Liver (tissue), 7 donors: ENCODE measurements at regions not wholly inside any gene's neighbourhood (a gene's known extent, or its start where the extent isn't known, plus 50 kb on each side); places are given as distances from the start of the nearest gene placed in this dataset.

Source experiments
- DNase-seq: peaks from one replicate; pipeline ENCODE4 v3.0.0-alpha.2; 2017; ENCODE audit warnings: low spot score
- H3K27ac ChIP-seq, 2 donors: one replicate each; pipeline ENCODE4 v1.7.0; 2013; ENCODE audit warnings: inconsistent platforms in 2 of 2, low read length in 2 of 2, control low read depth in 1 of 2, low read depth in 1 of 2, mild to moderate bottlenecking in 1 of 2
- H3K27me3 ChIP-seq, 4 donors: one replicate each; pipeline versions ENCODE4 v1.6.1 to v1.7.0; 2013; ENCODE audit warnings: low read length in 3 of 4, inconsistent platforms in 1 of 4, mild to moderate bottlenecking in 1 of 4, moderate library complexity in 1 of 4; ENCODE audit not compliant: control insufficient read depth in 4 of 4, insufficient read depth in 4 of 4
- H3K36me3 ChIP-seq, 4 donors: one replicate each; pipeline versions ENCODE4 v1.6.1 to v1.7.0; 2013; ENCODE audit warnings: low read length in 3 of 4, mild to moderate bottlenecking in 3 of 4, low read depth in 1 of 4, moderate library complexity in 1 of 4; ENCODE audit not compliant: control insufficient read depth in 4 of 4, insufficient read depth in 3 of 4
- H3K4me1 ChIP-seq, 4 donors: one replicate each; pipeline versions ENCODE4 v1.6.1 to v1.7.0; 2013; ENCODE audit warnings: low read length in 3 of 4, mild to moderate bottlenecking in 3 of 4, moderate library complexity in 1 of 4; ENCODE audit not compliant: control insufficient read depth in 4 of 4, insufficient read depth in 4 of 4
- H3K4me3 ChIP-seq, 3 donors: one replicate each; pipeline versions ENCODE4 v1.6.1 to v1.7.0; 2013; ENCODE audit warnings: low read length in 3 of 3, control low read depth in 1 of 3, low read depth in 1 of 3, mild to moderate bottlenecking in 1 of 3
- H3K9ac ChIP-seq, 2 donors: one replicate each; pipeline ENCODE4 v1.7.0; 2013; ENCODE audit warnings: low read length in 2 of 2, mild to moderate bottlenecking in 2 of 2, moderate library complexity in 2 of 2, control low read depth in 1 of 2, low read depth in 1 of 2
- H3K9me3 ChIP-seq, 4 donors: one replicate each; pipeline versions ENCODE4 v1.6.1 to v1.7.0; 2013; ENCODE audit warnings: low read length in 3 of 4; ENCODE audit not compliant: control insufficient read depth in 4 of 4
- EGR1 ChIP-seq, 2 donors: IDR thresholded peaks; 2 replicates each; pipeline ENCODE4 v1.6.1; 2016 to 2018; ENCODE audit warnings: antibody characterized with exemption in 2 of 2, low read depth in 2 of 2
- FOXA1 ChIP-seq: IDR thresholded peaks from 2 replicates; pipeline ENCODE4 v1.6.1; 2016; ENCODE audit warnings: antibody characterized with exemption
- FOXA2 ChIP-seq: IDR thresholded peaks from 2 replicates; pipeline ENCODE4 v1.6.1; 2016; ENCODE audit warnings: antibody characterized with exemption
- GABPA ChIP-seq, 2 donors: IDR thresholded peaks in 1 of 2; conservative IDR thresholded peaks in 1 of 2; 2 replicates each; pipeline ENCODE4 v1.6.1; 2016; ENCODE audit warnings: antibody characterized with exemption in 2 of 2, mild to moderate bottlenecking in 1 of 2, moderate library complexity in 1 of 2
- HNF4A ChIP-seq, 2 donors: conservative IDR thresholded peaks; 2 replicates each; pipeline ENCODE4 v1.6.1; 2016; ENCODE audit warnings: antibody characterized with exemption in 2 of 2, mild to moderate bottlenecking in 2 of 2
- HNF4G ChIP-seq: IDR thresholded peaks from 2 replicates; pipeline ENCODE4 v1.6.1; 2016; ENCODE audit warnings: antibody characterized with exemption
- JUND ChIP-seq, 2 donors: IDR thresholded peaks; 2 replicates each; pipeline ENCODE4 v1.6.1; 2016; ENCODE audit warnings: antibody characterized with exemption in 2 of 2
- NR2F2 ChIP-seq: IDR thresholded peaks from 2 replicates; pipeline ENCODE4 v1.6.1; 2016; ENCODE audit warnings: antibody characterized with exemption
- RAD21 ChIP-seq, 2 donors: IDR thresholded peaks; 2 replicates each; pipeline ENCODE4 v1.6.1; 2016; ENCODE audit warnings: antibody characterized with exemption in 2 of 2, mild to moderate bottlenecking in 2 of 2
- RXRA ChIP-seq, 2 donors: IDR thresholded peaks; 2 replicates each; pipeline ENCODE4 v1.6.1; 2017 to 2018; ENCODE audit warnings: antibody characterized with exemption in 2 of 2, mild to moderate bottlenecking in 1 of 2
- SP1 ChIP-seq: IDR thresholded peaks from 2 replicates; pipeline ENCODE4 v1.6.1; 2018; ENCODE audit warnings: antibody characterized with exemption, mild to moderate bottlenecking
- TAF1 ChIP-seq: conservative IDR thresholded peaks from 2 replicates; pipeline ENCODE4 v1.6.1; 2016; ENCODE audit warnings: antibody characterized with exemption, mild to moderate bottlenecking
- YY1 ChIP-seq: IDR thresholded peaks from 2 replicates; pipeline ENCODE4 v1.6.1; 2016; ENCODE audit warnings: antibody characterized with exemption, mild to moderate bottlenecking
- WGBS: extraction: QIAGEN DNeasy Blood & Tissue Kit; methylation state at CpG from one replicate; pipeline ENCODE4 v1.1.7; 2013; 5-methylcytosine and 5-hydroxymethylcytosine counted together
- TF ChIP-seq, protein P1 (sequence below): IDR thresholded peaks from 2 replicates; pipeline ENCODE4 v1.6.1; 2016; ENCODE audit warnings: antibody characterized with exemption
- TF ChIP-seq, protein P2 (sequence below): IDR thresholded peaks from 2 replicates; pipeline ENCODE4 v1.6.1; 2016; ENCODE audit warnings: antibody characterized with exemption
- TF ChIP-seq, protein P3 (sequence below): IDR thresholded peaks from 2 replicates; pipeline ENCODE4 v1.6.1; 2016; ENCODE audit warnings: antibody characterized with exemption, mild to moderate bottlenecking
- TF ChIP-seq, protein P4 (sequence below): IDR thresholded peaks from 2 replicates; pipeline ENCODE4 v1.6.1; 2016; ENCODE audit warnings: antibody characterized with exemption
- donor health status: healthy.
- donor health status: healthy.
- donor health status: healthy.
- donor health status: healthy.

DNA sequence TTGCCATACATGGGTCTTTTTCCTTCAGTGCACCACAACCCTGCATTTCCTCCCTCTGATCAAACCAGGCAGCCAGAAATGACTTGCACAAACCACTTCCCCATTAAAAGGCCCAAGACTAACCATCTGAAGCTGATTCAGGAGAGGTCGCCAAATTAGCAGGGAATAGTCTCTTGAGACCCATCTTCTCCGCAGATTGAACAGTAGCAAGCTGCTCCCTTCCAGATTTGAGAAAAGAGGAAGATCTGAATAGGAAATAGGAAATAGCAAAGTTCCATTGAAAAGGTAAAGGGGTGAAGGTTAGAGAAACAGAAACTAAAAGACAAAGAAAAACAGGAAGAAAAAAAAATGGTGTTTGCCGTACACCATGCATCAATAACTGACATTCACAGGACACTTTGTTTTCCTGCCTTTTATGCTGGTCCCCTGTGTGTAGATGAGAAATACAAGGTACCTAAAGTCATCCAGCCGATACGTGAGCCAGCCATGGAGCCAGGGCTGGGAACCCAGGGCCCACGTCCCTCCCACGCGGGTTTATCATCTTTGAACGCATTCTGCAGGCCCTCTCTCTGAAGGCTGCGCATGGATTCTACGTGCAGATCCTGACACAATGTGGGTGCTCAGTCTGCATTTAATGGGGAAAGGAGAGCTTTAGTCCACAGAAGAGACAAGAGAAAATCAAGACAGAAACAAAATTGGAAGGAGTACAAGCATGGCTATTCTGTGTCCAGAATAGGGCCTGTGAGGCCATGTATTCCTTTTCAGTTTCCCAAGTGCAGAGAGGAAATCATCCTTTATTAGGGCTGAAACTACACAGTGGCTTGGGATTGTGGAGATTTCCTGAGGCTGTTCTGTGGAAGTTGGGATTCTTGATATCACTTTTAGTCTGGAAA is 268.4 kb upstream of the NPVF start:
- no peak for DNase-seq
- Histone ChIP-seq H3K9ac (no peak overlapping the region), H3K36me3 (no peaks in the 10 kb centered on the region), H3K27me3 (no peaks in the 10 kb centered on the region), H3K9me3 (no peaks in the 10 kb centered on the region), H3K4me3 (no peak overlapping the region), H3K4me1 (peaks cover 0 to 3% (median 0%) of the 10 kb centered on the region in 4 donors), H3K27ac (no peak overlapping the region)
- WGBS = 83% methylated on average over 11 of the region's 11 CpGs
- TF ChIP-seq FOXA2 (no peak), HNF4A (conservative IDR thresholded peaks at IDR 0.05) (no peak), FOXA1 (no peak), TAF1 (no peak), GABPA (IDR thresholded peaks at IDR 0.05 in 1 of 2, conservative IDR thresholded peaks at IDR 0.05 in 1 of 2) (no peak), RXRA (IDR thresholded peaks at IDR 0.05) (no peak), EGR1 (IDR thresholded peaks at IDR 0.05; ENCODE audit: low read depth in 2 of 2) (no peak), JUND (IDR thresholded peaks at IDR 0.05) (no peak), RAD21 (IDR thresholded peaks at IDR 0.05) (no peak), NR2F2 (no peak), SP1 (no peak), HNF4G (no peak), YY1 (no peak)
- TF ChIP-seq, protein P1, sequence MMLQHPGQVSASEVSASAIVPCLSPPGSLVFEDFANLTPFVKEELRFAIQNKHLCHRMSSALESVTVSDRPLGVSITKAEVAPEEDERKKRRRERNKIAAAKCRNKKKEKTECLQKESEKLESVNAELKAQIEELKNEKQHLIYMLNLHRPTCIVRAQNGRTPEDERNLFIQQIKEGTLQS = no peak
- TF ChIP-seq, protein P2, sequence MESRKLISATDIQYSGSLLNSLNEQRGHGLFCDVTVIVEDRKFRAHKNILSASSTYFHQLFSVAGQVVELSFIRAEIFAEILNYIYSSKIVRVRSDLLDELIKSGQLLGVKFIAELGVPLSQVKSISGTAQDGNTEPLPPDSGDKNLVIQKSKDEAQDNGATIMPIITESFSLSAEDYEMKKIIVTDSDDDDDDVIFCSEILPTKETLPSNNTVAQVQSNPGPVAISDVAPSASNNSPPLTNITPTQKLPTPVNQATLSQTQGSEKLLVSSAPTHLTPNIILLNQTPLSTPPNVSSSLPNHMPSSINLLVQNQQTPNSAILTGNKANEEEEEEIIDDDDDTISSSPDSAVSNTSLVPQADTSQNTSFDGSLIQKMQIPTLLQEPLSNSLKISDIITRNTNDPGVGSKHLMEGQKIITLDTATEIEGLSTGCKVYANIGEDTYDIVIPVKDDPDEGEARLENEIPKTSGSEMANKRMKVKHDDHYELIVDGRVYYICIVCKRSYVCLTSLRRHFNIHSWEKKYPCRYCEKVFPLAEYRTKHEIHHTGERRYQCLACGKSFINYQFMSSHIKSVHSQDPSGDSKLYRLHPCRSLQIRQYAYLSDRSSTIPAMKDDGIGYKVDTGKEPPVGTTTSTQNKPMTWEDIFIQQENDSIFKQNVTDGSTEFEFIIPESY = no peak
- TF ChIP-seq, protein P3, sequence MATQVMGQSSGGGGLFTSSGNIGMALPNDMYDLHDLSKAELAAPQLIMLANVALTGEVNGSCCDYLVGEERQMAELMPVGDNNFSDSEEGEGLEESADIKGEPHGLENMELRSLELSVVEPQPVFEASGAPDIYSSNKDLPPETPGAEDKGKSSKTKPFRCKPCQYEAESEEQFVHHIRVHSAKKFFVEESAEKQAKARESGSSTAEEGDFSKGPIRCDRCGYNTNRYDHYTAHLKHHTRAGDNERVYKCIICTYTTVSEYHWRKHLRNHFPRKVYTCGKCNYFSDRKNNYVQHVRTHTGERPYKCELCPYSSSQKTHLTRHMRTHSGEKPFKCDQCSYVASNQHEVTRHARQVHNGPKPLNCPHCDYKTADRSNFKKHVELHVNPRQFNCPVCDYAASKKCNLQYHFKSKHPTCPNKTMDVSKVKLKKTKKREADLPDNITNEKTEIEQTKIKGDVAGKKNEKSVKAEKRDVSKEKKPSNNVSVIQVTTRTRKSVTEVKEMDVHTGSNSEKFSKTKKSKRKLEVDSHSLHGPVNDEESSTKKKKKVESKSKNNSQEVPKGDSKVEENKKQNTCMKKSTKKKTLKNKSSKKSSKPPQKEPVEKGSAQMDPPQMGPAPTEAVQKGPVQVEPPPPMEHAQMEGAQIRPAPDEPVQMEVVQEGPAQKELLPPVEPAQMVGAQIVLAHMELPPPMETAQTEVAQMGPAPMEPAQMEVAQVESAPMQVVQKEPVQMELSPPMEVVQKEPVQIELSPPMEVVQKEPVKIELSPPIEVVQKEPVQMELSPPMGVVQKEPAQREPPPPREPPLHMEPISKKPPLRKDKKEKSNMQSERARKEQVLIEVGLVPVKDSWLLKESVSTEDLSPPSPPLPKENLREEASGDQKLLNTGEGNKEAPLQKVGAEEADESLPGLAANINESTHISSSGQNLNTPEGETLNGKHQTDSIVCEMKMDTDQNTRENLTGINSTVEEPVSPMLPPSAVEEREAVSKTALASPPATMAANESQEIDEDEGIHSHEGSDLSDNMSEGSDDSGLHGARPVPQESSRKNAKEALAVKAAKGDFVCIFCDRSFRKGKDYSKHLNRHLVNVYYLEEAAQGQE = no peak
- TF ChIP-seq, protein P4, sequence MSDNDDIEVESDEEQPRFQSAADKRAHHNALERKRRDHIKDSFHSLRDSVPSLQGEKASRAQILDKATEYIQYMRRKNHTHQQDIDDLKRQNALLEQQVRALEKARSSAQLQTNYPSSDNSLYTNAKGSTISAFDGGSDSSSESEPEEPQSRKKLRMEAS = no peak

DNA sequence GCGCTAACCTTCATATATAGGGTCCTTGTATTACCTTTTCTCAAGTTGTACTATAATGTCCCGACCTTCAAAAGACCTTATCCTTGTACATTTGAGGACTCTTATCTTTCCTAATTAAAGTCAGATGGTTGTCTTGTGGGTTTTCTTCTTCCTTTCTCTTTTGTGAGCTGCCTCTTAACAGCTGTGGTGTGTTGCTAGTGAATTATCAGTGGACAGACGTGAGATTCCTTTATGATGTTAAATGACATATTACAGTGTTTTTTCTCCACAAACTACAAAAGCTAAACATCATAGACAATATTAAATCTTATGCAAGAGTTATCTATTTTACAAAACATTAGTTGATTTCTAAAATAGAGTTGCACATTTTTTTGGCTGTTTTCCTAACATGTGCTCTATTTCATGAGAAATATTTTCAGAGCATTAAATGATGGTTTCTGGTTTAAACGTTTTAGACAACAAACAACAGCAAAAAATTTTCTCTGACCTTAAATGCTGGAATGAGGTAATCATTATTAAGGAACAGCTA is 272.2 kb upstream of the NPVF start:
- H3K9me3 ChIP-seq = no peaks in the 10 kb centered on the region
- no peak overlapping the region for H3K9ac ChIP-seq
- WGBS = 64% methylated on average over 4 of the region's 4 CpGs
- no peak overlapping the region for H3K27ac ChIP-seq
- no peaks in the 10 kb centered on the region for H3K36me3 ChIP-seq
- H3K4me1 ChIP-seq = peaks cover 0 to 3% (median 0%) of the 10 kb centered on the region in 4 donors
- no peak for TF ChIP-seq YY1
- no peak for TF ChIP-seq EGR1 (IDR thresholded peaks at IDR 0.05; ENCODE audit: low read depth in 2 of 2)
- TF ChIP-seq, protein P2 = no peak
- no peak for TF ChIP-seq RAD21 (IDR thresholded peaks at IDR 0.05)
- no peaks in the 10 kb centered on the region for H3K27me3 ChIP-seq
- H3K4me3 ChIP-seq = no peak overlapping the region
- DNase-seq = no peak
